Activated CD4-positive, alpha-beta T cell treated with anti-CD3 and anti-CD28 coated beads for 48 hours (primary cell): ENCODE measurements at regions not wholly inside any gene's neighbourhood (a gene's known extent, or its start where the extent isn't known, plus 50 kb on each side); places are given as distances from the start of the nearest gene placed in this dataset.
A peak's percentile ranks its signal among the peaks of the same experiment; 100 is the strongest.

Source experiments
- DNase-seq: peaks from one replicate; pipeline ENCODE4 v3.0.0-alpha.2; 2020

DNA sequence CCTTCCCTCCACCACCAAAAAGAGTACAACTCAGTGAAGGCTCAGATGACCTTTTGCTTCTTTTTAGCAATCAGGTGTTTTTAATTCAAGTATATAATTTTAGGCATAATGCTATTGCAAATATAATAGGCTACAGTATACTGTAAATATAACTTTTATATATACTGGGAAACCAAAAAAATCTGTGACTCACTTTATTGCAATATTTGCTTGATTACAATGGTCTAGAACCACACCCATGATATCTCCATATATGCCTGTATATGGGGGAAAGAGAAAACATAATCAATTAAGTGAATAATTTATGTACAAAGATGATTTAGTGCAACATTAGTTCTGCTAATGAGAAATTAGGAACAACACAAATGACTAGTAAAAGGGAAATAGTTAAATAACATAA, 134.3 kb downstream of the TLE3 start:
- DNase-seq: no peak

- DNase-seq: no peak
Observed at GRCh38 chr15:69971771-69972170, 125.9 kb downstream of the TLE3 start.

- no peak for DNase-seq
Observed at GRCh38 chr15:69972436-69972835, 125.3 kb downstream of the TLE3 start.

DNA sequence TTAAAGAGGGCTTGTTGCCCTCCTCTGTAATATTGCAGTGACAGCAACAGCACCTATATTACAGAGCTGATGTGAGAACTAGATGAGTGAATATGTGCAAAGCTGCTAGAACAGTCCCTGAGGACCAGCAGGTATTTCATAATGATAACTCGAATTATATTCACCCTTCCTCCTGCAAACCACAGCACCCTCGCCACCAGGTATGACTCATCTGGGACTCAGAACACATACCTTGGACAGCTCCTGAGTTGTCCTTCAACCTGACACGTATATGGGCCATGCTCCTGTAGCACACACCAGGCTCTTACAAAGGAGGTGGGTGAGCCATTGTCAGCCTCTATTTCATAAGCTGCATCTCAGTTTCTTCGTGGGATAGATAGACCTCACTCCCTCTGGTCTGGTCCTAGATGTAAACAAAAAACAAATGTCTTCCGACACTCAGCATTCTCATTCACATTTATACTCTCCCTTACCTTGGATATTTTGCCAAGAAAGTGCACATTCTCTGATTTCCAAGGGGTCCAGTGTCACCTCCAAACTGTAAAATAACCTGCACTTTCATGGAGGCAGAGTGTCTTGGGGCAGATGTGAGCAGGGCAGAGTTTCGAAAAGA, 124.5 kb downstream of the TLE3 start:
- peak; percentile 56 for DNase-seq

DNA sequence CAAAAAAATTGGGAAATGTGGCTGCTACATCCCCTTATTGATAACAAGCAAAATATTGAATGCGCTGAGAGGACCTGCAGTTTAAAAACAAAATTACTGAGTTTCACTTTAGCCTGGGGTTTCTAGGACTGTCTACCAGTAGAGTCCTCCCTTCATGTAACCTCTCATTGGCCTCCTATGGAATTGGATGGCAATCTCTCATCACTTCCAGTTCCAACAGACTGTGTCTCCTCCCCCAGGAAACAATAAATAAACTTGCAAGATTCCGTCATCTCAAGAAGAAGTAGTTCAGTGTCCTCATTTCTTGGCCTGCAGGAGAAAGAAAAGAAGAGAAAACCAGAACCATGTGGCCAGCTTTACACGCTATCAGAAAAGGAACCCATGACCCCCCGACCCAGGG, 123.8 kb downstream of the TLE3 start:
- DNase-seq: no peak

DNA sequence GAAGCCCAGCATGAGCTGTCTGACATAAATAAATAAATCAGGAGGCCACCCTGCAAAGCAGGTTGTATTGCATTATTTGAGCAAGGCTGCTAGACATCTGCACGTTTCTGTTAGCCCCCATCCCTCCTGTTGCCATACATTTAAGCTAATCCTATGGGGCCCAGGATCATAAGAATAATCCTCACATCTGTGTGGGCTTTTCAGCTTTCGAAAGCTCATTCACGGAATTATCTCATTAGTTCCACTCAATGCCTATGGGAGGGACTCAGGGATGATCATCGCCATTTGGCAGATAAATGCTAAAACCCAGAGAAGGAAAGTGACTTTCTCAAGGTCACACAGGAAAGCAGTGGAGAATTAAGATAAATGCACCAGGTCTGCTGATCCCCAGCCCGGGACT, 123.4 kb downstream of the TLE3 start:
- no peak for DNase-seq

DNA sequence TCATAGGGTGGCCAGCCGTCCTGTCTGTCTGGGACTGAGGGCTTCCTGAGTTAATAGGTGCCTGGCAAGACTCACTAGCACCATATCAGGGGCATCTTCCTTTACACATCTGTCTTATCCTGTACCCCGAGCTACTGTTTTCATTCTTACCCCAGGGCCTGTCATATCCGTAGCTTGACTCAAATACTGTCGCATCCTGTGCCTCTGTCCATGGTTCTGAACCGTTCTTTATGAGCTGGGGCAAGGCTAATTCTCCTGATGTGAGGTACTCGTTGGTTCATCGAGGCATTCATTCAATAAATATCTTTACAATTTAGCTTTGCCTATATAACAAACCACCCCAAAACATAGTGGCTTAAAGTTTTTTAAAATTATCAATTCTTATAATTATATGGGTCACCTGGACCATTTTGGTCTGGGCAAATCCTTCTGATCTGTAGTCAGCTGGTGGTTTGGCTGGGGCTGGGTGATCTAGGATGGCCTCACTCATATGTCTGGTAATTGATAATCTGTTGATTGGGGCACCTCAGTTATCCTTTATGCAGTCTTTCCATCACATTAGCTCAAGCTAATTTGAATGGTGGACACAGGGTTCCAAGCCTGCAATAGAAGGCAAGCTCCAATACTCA, 121.2 kb downstream of the TLE3 start:
- peak; percentile 71 for DNase-seq

- DNase-seq: no peak
Observed at GRCh38 chr15:69978603-69979002, 119.1 kb downstream of the TLE3 start.

GRCh38 chr15:69979262-69979661, 118.5 kb downstream of the TLE3 start:
- DNase-seq: no peak

GRCh38 chr15:69979783-69980182, 117.9 kb downstream of the TLE3 start:
- no peak for DNase-seq

- DNase-seq: no peak
Observed at GRCh38 chr15:69980341-69981059, 117.2 kb downstream of the TLE3 start.

- no peak for DNase-seq
Observed at GRCh38 chr15:69982037-69982436, 115.7 kb downstream of the TLE3 start.

DNA sequence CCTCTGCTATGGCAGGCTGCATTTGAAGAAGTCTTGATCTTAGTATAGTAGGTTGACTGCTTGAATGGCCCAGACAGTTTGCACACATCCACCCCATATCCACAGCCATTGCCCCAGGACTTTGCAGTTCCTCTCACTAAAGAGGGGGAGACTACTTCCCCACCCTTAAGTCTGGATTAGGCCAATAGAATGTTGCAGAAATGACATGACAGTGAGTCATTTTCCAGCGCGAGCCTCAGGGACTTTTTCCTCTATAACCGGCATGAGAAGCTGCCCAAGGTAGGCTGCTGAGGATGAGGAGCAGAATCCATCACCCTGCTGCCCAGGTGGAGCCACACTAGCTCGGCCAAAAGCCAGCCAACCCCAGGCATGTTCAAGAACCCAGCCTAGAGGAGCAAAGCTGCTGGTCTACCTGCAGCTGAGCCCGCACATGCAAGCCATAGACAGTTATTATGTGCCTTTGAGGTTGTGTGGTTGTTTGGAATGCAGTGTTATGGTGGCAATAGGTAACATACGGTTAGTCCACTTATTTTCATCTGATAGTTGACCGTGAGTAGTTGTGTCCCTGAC, 113.9 kb downstream of the TLE3 start:
- no peak for DNase-seq

DNA sequence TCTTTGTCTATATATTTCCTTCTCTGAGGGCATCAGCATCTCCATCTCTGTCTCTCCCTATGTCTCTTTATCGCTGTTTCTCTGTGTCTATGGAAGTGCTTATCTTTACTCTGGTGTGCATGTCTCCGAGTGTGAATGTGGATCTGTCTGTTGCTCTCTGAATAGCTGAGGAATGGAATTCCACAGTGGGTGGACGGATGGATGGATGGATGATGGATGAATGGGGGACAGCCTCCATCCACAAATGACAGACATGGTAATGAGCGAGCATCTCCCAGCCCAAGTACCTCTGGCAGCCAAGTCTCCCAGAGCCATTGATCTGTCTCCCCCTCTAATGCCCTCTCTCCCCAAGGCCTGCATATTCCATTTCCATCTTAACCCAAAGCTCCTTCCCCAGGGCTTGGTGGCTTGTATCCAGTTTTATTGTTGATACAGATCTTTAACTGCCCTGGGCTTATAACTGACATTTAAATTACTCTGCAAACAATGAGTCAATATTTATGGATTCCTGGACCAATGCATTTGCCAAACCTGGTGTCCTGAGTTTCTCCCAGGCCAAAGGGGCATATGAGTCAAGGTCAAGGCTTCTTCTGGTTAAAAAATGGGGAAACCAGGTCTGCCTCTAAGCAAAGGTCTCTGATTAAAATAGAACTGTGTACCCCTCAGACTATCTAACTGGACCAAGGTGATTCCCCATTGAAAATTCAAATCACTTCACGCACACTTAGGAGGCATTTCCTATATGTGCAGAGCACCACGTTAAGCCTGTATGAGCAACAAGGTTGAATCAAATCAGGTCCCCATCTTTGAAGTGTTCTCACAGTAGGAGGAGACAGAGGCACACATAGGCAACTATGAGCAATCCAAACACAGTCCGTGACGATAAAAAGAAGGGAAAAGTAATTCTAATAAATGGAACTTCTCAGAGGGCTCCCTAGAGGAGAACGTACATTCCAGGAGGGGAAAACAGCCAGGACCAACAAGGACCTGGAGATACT, 109.9 kb downstream of the TLE3 start:
- DNase-seq: no peak

- DNase-seq: no peak
Observed at GRCh38 chr15:69988541-69989225, 109.0 kb downstream of the TLE3 start.

DNA sequence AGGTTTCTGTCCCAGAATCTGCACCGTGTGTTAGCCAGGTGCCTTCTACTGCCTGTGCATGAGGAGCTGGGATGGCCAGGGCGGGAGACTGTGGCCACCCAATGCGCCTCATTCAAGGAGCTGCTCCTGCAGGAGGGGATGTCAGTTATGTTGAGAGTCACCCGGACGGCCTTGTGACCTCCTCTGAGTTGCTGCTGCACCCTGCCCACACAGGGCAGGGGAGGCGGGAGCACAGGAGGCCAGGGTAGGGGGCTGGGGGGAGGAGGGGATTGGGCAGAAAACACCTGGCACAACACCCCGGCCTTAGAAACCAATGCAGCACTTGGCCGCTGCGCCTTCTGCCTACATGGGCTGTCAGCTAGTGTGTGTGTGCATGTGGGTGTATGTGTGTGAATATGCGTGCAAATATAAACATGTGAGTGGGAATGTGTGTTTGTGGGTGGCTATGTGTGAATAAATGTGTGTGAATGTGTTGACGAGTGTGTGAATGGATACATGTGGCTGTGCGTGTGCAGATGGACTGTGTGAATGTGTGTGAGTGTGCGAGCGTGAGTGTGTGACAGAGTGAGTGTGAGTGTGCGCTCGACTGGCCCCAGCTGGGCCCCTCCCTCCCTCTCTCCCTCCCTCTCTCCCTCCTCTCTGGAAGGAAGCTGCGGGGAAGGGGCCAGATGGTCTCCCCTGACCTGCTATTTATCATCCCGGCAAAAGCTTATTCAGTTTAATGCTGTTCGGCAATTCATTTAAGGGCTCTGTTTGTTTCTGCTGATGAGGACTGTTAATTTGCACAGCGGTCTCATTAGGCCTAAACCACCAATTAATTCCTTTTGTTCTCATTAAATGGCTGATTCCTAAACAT, 106.9 kb downstream of the TLE3 start:
- no peak for DNase-seq

DNA sequence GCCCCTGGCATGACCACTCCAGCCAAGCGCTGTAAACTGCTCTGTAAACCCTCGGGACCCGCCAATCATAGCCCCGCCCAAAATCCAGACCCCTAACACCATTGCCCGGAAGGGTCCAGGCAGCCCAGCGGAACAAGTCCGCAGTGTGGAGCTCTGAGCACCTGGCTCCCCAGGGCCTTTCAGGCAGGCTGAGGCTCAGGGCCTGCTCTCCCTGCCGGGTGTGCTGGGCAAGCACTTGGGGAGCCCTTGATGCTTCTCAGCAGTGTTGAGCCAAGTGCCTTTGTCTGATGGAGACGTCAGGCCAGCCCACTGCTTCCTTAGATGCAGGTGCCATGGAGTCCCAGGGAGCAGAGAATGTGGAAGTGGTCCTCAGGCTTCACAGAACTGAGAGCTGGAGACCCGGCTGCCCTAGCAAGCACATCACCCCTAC, 106.2 kb downstream of the TLE3 start:
- DNase-seq: no peak

DNA sequence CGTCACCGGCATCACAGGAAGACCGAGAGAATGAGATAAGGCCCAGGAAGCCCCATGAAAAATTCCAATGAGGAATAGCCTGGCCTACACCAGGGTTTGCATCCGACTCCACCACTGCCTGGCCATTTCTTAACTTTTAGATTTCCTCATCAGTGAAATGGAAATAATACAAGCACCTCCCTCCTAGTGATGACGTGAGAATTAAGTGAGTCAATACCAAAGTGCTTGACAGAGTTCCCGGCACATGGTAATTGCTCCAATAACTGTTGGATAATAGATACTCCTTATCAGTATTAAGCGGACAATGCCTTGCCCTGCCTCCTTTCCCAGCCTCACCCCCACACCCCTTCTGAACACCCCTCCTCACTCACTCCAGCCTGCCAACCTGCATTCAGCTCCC, 105.4 kb downstream of the TLE3 start:
- no peak for DNase-seq

DNA sequence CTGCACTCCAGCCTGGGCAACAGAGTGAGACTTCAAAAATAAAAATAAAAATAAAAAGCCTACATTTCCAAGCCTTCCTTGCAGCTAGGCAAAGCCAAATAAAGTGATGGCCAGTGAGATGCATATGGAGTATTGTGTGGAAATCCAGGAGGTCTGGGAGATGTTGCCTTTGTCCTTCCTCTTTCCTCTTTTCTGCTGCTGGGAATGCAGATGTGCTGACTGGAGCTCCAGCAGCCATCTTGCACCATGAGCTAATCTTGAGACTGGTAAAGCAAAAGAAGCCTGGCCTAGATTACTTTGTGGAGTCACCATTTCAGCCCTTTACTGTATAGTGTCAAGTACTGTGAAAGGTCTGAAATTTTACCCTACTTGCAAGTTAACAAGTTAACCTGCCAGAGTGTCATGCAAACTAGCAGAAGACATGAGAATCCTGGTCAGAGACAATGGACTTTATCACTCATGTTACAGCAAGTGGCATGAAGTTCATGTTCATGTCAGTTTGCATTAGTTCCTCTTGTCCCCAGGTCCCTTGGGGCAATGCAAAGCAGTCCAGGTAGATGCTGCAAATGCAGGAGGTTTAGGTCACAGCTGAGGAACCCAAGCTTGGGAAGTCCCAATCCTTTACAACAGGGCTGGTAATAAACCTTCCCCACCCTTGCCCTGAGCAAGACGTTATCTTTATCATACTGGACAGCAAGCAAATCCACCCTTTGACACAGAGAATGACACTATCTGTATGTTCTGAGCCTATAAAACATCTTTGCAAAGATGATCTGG, 103.1 kb downstream of the TLE3 start:
- DNase-seq: no peak
